ENCODE measurements at regions not wholly inside any gene's neighbourhood (a gene's known extent, or its start where the extent isn't known, plus 50 kb on each side); places are given as distances from the start of the nearest gene placed in this dataset.
"Not testable (repeated sequence)": the region's sequence is repeated elsewhere in the genome, so short reads cannot be mapped to it uniquely, and the experiment has no call there.

DNA sequence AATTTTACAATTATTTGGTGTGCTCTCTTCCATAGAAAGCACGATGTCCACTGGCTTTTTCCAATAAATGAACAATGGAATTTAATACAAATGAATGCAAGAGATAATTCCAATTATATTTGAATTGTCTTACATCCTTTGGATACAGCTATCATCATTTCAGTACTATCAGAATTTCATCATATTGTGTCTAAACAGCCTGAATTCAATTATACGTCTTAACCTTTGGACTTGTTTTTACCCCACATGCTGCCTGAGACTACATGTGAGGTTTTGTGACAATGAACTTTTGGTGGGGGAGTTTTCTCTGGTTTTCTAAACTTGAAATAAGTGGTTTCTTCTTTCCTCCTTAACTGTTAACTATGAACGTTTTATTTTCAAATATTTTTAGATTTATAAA, 1176.0 kb downstream of the EPHA7 start:
- ATAC-seq, result no peak

GRCh38 chr6:92231171-92231701, 1188.1 kb downstream of the EPHA7 start:
- no peak for ATAC-seq

DNA sequence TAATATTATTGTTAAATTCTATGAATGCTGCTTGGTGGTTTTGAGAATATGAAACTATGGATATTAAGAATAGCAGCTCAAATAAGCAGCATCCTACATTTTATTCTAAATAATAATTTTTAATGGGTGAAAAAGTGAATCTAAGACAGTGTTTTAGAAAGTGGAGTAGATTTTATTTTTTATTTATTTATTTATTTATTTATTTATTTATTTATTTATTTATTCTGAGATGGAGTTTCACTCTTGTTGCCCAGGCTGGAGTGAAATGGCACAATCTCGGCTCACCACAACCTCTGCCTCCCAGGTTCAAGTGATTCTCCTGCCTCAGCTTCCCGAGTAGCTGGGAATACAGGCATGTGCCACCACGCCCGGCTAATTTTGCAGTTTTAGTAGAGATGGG, 1199.4 kb downstream of the EPHA7 start:
- not testable (repeated sequence) for ATAC-seq

DNA sequence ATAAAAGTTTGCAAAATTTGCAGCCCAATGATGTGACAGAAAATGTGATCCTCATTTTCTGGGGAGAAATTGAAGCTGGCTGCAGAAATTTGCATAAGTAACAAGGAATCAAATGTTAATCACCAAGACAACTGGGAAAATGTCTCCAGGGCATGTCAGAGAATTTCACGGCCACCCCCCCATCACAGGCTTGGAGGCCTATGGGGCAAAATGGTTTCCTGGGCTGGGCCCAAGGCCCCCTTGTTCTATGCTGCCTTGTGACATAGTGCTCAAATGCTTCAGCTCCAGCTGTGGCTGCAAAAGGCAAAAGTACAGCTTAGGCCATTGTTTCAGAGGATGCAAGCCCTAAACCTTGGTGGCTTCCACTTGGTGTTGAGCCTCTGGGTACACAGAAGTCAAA, 1202.6 kb downstream of the EPHA7 start:
- ATAC-seq, result no peak

GRCh38 chr6:92201618-92202017, 1217.7 kb downstream of the EPHA7 start:
- ATAC-seq, result no peak

- ATAC-seq, result no peak
Measured at GRCh38 chr6:92196325-92196724, 1223.0 kb downstream of the EPHA7 start.

DNA sequence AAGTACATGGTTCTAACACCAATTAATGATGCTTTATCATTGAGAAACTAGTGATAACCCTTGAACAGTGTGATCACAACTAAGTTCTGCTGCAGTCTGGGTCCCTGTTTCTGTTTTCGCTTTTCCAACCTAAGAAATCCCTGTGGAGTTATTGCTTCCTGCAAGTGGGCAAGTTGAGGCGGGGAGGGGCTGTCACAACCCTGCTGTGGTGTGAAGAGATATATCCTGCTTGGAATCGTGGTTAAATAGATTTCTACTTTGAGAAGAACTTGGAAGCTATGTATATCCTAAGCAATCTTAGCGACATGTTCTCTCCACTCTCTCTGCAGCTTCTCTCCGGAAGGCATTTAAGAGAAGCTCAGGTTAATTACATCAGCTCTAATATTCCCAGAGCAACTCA, 1223.6 kb downstream of the EPHA7 start:
- no peak for ATAC-seq

GRCh38 chr6:92188016-92188415, 1231.3 kb downstream of the EPHA7 start:
- ATAC-seq, result no peak

DNA sequence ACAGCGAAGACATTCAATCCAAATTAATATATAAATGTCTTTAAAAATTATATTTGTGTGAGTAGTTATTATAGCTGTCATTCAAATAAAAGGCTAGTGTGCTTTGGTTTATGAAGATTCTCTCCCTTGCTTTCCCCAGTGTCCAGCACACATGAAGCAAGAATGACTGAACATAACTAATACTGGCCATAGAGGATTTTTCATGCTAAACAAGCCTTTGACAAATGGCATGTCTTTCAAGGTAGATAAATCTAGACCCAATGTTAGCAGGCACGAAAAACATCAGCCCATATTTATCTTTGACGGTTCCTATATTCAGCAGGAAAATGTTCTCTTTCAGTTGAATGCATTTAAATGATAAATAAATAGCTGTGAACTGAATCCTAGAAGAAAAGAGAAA, 1234.4 kb downstream of the EPHA7 start:
- ATAC-seq, result no peak

GRCh38 chr6:92181347-92181746, 1238.0 kb downstream of the EPHA7 start:
- ATAC-seq, result no peak

GRCh38 chr6:92180090-92180489, 1239.3 kb downstream of the EPHA7 start:
- no peak for ATAC-seq

- ATAC-seq, result no peak
Measured at GRCh38 chr6:92176666-92177065, 1242.7 kb downstream of the EPHA7 start.

GRCh38 chr6:92174398-92175073, 1244.8 kb downstream of the EPHA7 start:
- no peak for ATAC-seq

DNA sequence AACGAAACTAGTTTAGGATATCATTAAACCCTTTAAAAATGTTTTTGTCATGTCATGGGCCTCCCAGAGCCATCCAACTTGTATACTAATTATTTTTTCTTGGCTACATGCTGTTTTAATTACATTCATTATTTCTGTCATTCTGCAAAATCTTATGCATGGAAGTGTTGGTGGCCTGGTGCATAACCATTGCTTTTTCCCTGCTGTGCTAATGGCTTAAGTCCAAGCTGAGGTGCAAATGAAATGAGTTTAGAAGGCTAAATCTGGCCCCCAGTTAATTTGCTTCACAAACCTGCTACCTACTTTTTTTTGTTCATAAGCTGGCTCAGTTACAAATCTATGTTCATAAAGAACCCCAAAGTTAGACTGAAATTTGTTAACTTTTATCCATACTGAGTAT, 1249.9 kb downstream of the EPHA7 start:
- no peak for ATAC-seq

DNA sequence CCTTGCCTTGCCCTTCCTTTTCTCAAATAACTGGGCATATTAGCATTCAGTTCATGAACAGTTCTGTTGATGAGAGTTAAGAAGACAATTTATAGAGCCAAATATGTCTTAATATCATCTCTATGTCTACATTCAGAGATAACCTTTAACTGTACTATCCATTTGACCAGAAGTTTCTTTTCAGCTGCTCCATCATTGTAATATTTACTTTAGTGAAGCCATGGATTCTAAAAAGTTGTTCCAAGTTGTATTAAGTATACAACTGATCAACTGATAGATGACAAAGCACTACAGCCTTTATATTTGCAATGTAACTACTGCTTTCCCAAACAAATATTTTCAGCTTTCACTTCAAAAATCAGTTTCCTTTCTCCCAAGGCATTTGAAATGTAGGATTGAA, 1252.7 kb downstream of the EPHA7 start:
- ATAC-seq, result no peak

DNA sequence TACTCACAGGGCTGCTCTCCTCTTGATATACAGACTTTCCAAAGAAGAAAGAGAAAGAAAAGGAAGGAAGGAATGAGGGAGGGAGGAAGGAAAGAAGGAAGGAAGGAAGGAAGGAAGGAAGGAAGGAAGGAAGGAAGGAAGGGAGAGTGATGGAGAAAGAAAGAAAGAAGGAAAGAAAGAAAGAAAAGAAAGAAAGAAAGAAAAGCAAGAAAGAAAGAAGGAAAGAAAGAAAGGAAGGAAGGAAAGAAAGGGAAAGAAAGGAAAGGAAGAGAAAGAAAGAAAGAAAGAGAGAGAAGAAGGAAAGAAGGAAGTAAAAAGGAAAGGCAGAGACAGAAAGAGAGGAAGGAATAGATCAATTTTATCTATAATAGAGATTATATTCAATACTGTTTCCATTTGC, 1257.4 kb downstream of the EPHA7 start:
- ATAC-seq, result no peak

DNA sequence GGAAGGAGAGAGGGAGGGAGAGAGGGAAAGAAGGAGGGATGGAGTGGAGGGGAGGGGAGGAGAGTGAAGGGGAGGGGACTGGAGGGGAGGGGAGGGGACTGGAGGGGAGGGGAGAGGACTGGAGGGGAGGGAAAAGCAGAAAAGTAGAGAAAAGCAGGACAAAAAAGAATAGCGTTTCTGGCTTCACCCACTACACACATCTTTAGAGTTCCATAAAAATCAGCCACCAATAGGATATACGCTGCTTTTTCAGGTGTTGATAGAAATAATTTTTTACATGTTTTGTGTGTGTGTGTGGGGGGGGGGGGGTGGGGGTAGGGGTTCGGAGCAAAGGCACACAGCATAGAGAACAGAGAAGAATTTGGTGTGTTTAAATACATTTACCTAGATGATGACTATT, 1259.1 kb downstream of the EPHA7 start:
- no peak for ATAC-seq

DNA sequence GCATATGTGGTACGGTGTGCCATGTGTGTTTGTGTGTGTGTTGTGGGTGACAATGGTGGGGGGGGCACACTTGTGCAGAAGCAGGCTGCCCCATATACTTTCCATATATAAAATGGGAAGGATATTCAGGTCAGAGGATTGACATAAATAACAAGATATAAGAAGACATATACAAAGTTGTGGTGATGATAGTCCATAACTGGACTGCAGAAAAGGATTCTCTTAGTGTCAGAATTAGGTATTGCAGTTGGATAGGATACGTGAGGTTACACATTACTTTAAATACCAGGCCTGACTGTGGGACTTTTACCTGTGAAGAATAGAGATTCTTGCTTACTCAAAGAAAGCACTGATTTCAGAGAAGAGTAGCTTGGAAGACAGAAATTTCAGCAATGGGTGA, 1260.3 kb downstream of the EPHA7 start:
- no peak for ATAC-seq

- ATAC-seq, result no peak
Measured at GRCh38 chr6:92150553-92150952, 1268.8 kb downstream of the EPHA7 start.

GRCh38 chr6:92147246-92147645, 1272.1 kb downstream of the EPHA7 start:
- no peak for ATAC-seq

DNA sequence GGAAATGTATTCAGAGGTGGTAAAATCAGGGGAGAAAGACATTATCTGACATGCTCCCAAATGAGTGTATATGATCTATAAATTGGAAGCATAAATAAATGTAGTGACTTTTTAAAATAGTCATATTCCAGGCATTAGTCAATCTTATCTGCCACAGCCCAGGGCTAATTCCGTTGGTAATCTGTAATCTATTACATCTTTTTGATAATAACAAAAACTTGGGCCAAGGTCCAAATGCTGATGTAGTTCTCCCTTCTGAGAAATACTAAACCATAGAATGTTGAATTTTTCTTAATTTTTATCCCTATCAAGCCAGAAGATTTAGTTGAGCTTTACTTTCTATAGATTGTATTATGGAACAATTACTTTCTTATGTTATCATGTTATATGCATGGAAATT, 1279.8 kb downstream of the EPHA7 start:
- ATAC-seq, result no peak

DNA sequence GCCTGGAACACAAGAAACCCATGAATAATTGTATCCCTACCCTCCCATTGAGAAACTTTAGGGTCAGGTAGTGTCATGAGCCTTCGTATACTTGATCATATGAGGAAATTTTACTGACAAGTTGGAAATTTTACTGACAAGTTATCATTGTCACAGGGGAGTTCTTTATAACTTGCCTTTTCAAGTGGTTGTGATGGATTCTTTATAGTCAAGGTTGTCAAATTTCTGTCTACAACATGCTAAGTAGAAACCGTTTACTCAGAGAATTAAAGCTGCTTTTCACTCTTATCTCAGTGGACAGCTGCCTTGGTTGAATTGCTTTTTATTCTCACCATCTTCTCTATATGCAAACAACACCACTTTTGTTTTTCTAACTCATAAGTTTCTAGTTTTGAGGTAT, 1286.4 kb downstream of the EPHA7 start:
- no peak for ATAC-seq

DNA sequence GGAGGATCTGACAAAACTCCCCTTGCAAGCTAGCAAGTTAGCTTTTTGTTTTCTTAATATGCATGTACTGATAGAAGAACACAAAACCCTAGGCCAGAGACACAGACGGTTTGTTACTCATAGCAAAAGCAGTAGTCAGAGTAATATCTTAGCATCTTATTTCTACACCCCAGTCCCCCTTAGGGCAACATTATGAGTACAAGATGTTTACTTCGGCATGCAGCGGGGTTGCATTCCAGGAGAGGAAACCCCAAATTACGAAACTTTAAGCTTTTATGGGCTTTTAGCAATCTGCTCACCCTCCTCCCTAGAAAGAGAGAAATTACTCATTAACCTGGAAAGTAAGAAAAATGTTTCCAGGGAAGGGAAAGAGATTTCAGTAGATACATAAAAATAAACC, 1286.9 kb downstream of the EPHA7 start:
- no peak for ATAC-seq

GRCh38 chr6:92130944-92131343, 1288.4 kb downstream of the EPHA7 start:
- no peak for ATAC-seq

GRCh38 chr6:92126983-92127382, 1292.4 kb downstream of the EPHA7 start:
- ATAC-seq, result no peak
